CMK (cell line): ENCODE measurements at regions not wholly inside any gene's neighbourhood (a gene's known extent, or its start where the extent isn't known, plus 50 kb on each side); places are given as distances from the start of the nearest gene placed in this dataset.

Source experiments
- DNase-seq: peaks from one replicate; pipeline ENCODE4 v3.0.0-alpha.2; 2010; ENCODE audit warnings: low read depth

DNA sequence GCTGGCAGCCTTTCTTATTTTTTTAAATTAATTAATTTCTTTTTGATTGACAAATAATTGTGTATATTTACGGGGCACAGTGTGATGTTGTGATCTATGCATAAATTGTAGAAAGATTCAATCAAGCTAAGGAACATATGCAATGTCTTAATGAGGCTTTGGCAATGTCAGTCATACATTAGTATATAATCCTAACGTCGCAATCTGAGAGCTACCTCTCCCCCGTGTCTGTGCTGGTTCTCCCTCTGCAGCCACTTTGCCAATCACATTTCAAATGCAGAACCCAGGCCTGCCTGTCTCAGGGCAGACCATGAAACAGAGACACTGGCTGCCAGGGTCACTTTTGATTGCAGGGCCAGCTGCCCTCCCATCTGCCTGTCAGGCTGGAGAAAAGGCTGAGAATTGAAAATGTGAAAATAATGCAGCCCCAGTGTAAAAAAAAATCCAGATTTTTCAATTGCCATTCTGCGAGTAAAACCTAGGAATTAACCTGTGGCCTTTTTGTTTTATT lies 56.3 kb downstream of the SLC24A2 start:
- DNase-seq = no peak

DNA sequence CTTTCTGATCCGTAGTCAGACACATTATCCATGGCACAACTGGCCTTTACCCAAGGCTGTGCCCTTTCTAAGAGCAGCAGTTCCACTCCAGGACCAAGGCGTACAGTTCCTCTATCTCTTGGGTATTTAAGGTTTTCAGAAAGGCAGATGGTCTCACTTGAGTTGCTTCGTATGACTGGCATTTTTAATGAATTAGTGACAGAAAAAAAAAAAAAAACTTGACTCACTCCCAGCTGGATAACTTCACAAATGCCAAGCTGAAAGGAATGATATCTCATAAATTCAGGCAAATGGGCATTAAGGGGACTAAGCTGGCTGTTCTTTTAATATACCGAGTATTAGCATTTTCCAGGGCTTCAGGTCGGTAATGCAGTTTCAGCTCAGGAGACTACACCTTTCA lies 60.7 kb downstream of the SLC24A2 start:
- no peak for DNase-seq

DNA sequence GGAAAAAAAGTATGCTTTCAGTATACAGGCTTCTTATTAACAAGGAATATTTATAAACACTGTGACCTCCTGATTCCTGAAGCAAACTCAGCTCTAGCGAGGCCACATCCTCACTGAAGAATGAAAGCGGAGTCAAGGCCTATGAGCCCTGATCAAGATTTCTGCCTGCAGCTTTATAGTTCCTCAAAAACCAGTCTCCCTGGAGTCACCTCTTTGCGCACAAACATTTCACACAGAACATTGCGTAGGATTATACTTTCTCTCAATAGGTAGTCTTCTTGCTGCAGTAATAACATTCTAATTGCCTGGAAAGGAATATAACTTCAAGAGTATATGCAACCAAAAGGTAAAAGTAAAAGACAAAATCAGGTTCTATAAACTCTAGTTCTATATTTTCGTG lies 62.9 kb downstream of the SLC24A2 start:
- DNase-seq = no peak

DNA sequence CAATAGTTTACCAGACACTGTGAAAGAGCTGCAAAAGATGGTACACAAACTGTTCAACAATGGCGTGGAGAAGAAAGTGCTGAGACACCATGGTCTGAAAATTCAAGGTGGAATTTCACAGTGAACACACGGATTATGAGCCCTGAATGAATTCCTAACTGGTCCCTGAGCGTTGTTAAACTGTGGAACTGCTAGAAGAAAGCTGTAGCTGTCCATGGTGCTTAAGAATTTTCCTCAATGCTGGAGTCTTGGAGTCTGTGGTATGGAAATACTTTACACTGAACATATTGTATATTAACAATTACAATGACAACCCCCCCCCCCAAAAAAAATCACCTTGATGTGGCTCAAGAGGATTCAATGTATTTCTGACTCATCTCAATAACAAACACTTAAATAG lies 68.5 kb downstream of the SLC24A2 start:
- no peak for DNase-seq

DNA sequence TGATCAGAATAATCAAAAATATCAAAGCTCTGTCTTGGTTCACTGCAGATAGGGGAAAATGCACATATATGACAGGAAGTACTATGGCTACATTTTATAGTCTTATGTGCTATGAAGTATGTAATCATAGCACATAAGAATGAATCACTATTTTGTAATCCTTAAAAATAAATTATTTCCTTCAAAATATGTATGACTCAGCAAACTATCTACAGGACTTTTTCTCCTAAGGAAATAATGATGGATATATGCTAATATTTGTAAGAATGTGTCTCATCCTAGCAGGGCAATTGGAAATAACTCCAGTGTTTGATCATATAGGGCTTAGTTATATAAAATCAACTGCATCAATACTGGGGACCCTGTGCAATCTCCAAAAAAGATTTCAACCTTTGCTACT lies 85.1 kb downstream of the SLC24A2 start:
- DNase-seq = no peak

DNA sequence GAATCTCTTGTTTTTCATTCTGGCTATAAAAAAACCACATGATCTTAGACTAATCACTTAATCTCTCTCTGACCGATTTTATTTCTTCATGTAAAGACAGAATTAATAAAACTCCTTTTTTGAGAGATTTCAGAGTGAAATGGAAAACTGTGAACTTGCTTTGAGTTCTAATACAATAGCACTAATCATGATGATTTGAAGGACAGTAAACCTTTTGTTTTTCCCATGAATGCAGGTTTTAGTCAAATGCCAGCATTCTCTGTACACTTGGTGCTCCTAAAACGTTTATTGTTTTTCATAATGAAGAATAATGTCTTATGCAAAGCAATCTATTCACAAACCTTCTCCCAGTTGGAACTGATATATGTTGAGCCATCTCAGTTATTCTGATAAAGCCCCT lies 86.8 kb downstream of the SLC24A2 start:
- no peak for DNase-seq

DNA sequence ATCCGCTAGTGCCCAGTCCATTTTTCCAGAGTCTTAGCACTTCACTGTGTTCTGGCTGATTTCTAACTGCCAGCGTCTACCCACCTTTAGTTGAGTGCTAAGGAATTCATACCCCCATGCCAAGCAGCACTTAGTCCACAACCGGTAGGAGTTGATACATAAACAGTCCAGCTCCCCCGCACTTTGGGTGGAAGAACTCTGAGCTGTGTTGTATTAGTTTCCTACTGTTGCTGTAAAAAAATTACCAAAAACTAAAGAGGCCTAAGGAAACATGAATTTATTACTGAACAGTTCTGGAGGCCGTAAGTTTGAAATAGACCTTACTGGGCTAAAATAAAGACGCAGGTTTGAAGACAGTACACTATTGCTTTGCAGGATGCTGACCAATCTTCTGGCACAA lies 87.6 kb downstream of the SLC24A2 start:
- no peak for DNase-seq

DNA sequence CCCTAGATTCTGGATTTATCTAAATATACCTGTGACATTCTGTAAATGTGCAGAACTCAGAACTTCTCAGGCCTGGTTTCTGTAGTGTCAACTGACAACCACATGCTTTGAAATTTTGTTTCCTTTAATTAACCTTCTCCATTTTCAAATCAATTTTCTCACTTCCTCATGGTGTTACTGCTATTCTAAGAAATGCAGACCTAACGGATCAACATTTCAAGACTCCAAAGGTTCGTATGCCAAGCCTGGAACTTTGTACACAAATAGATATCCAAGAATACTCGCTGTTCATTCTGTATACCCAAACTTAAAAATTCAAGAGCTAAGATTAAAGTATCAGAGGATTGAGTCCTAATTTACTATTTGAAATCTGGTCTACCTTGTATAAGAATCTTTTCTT lies 88.1 kb downstream of the SLC24A2 start:
- no peak for DNase-seq

GRCh38 chr9:19699756-19700155 lies 89.1 kb downstream of the SLC24A2 start:
- no peak for DNase-seq

DNA sequence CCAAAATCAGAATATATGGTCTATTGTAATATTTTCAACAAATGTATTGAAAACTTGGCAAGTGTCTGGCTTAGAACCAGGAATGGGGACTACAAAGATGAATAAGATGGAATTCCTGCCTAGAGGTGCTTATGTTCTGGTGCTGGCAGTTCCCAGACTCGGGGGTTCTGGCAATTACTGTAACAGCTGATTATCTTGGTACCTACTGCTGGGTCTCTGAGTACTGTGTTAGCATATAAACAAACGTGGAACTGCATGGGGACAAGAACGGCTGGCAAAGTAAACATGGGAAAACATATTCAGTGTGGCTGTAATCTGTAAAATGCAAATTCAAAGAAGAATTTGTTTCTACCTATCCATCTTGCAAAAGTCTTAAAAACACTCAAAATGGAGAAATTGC lies 89.9 kb downstream of the SLC24A2 start:
- no peak for DNase-seq

DNA sequence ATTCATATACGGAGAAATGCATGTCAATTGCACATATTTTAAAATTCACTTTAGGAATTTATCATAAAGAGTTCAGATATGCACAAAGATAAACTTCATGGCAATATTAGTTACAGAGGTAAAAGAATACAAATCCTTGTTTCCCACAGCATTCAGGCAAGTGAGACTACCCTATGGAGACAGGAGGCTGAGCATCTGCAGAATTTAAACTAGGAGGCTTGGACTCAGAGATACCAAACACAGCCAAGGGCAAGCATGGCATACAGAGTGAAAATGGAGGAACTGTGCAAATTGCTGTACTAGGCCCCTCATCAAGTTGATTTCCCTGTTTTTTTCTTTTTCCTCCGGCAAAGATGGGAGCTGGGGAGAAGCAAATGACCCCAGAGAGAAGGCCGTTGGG lies 94.2 kb downstream of the SLC24A2 start:
- no peak for DNase-seq

DNA sequence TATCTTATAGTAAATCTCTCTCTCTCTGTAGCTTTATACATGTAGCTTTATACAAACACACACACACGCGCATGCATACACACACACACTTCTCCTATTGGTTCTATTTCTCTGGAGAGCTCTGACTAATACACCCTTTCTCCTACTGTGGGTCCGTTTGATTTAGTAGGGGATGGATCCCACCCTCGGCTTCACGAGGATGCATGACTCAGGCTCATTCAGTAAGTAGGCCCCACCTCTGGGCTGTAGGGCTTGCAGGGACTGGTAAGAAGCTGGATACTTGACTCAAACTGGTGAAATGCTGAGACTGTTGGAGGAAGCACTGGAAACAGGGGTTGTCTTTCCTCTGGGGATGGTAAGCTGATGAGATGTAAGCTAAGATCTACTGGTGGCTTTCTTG lies 98.7 kb downstream of the SLC24A2 start:
- no peak for DNase-seq

DNA sequence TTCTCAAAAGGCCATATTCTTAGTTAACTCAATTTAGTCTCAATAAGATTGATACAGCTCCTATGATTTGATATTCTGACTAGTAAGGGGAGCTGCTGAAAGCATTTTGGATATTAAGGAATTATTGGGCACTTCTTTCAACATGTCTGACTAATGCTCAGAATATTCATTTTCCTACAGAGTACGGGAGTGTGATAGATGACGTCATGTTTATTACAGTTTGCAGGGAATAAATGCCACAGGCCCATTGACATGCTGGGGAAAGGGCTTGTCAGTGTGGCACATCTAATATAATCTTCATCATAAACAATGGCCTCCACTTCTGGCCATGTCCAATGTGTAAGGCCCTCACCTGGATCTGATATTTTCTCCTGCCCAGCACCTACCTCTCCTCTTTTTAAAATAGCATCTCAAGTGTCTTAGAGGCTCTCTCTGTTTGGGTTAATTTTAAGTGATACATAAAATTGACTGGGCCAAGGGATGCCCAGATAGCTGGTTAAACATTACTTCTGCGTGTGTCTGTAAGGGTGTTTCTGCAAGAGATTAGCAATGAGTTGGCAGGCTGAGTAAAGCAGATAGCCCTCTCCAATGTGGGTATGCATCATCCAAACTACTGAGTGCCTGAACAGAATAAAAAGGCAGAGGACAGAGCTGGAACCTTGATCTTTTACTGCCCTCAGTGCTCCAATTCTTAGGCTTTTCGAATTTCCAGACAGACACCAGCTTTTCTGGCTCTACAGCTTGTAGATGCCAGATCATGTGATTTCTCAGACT lies 99.3 kb downstream of the SLC24A2 start:
- DNase-seq = no peak

DNA sequence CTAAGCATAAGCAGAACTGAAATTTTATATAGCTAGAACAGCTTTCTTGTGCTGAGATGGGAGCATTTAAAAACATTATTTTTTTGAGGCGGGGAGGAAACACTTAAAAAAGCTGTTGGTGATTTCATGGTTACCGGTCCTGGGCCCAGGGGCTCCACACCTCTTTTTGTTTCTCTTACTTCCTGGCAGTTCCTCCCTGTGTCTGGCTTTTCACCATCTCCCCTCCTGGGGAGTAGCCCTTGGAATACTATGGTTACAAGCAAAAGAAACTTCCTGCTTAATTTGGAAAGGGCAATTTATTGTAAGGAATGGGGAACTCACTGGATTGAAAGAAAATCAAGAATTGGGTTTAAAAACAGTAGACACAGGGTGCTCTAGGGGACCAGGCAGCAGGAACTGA lies 105.1 kb downstream of the SLC24A2 start:
- no peak for DNase-seq

DNA sequence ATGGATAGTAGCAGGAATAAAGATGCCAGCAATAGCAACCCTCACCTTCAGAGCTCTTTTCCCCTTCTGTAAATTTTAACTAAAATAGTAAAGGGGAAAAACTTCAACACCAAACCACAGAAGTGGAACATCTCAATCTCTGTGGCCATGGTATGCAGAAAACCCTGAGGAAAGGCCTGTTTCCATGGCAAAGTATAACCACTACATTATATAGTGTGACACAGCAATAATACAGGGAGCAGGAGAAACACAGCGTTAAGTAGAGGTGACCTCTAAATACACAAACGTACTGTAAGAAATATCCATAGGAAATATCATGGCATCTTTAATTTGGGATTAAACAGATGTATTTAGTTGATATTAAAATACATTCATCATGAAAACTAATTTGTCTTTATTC lies 106.4 kb downstream of the SLC24A2 start:
- no peak for DNase-seq

DNA sequence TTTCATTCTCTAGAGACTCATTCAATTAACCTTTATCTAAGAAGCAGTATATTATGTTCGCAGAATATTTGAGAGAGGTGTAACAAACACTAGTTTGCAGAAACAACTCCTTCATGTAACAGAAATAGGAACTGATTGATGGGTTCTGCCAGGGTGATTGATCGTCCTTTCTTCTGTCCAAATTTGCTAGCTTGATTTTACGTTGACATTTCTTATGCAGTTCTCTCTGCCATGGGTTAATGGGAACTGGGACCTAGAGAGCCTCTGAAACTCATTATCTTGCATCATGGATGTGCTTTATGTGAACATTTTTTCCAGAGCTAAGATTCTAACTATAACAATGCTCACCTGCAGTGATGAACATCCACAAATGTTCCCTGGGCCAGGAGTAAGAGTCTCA lies 107.0 kb downstream of the SLC24A2 start:
- DNase-seq = no peak

- DNase-seq = no peak
Measured at GRCh38 chr9:19677924-19678323, 110.9 kb downstream of the SLC24A2 start.

DNA sequence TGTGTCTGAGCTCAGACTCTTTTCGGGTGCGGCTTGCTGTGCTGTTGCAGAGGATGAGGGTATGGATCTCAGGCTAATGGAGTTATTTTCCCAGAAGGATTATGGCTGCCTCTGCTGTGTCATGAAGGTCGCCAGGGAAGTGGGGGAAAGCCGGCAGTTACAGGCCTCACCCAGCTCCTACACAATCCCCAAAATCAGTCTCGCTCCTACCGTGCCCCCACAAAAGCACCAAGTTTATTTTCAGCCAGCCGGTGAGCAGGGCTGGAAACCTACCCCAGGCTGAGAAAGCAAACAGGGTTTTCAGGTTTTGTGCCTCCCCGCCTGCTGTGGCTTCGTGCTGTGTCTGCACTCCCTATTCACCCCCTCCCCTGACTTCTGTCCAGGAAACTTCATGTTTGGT lies 113.3 kb downstream of the SLC24A2 start:
- DNase-seq = no peak

- no peak for DNase-seq
Measured at GRCh38 chr9:19666575-19666974, 122.3 kb downstream of the SLC24A2 start.

DNA sequence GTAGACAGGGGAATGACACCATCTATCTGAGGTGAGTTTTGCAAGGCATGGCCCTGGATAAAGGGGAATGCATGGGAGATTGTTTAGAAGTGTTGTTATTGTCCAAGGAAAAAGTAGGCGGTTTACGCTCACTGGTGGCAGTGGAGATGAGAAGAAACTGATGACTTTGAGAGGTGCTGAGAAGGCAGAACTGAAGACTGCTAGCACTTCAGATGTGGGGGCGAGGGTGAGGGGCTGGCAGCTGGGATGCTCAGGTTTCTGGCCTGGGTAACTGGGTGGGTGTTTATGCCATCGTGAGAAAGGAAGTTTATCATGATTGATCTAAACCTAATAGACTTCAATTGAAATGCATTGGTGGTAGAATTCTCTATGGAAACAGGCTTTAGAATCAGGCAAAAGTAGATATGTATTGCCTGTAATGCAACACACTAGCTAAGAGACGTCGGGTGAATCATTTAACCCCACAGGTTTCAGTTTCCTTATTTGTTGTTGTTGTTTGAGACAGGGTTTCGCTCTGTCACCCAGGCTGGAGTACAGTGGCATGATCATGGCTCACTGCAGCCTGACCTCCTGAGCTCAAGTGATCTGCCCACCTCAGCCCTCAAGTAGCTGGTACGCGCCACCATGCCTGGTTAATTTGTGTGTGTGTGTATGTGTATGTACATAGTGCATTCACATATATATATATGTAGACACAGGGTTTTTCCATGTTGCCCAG lies 123.5 kb downstream of the SLC24A2 start:
- no peak for DNase-seq

DNA sequence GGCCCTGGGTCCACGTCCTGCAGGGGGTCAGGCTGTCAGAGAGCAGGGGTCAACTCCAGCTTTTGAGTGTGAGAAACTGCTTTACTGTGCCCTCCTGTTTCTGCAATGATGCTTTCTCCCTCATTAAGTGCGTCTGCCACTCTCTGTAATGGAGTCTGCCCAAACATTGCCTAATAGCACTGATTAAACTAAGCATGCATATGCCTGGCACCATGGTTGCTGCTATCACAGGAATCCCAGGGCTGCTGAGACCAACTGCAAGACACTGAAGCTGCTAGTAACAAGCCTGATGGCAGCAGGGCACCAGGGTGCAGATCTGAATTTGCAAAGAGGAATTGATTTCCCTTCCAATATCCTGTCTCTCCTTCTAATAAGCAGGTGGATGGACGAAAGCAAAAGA lies 125.3 kb downstream of the SLC24A2 start:
- DNase-seq = no peak

GRCh38 chr9:19662213-19662612 lies 126.6 kb downstream of the SLC24A2 start:
- DNase-seq = no peak

GRCh38 chr9:19660019-19660418 lies 128.8 kb downstream of the SLC24A2 start:
- no peak for DNase-seq

- DNase-seq = no peak
Measured at GRCh38 chr9:19656704-19657103, 132.1 kb downstream of the SLC24A2 start.
